ENCODE measurements at regions not wholly inside any gene's neighbourhood (a gene's known extent, or its start where the extent isn't known, plus 50 kb on each side); places are given as distances from the start of the nearest gene placed in this dataset.

GRCh38 chr10:44799966-44800365 lies 111.2 kb upstream of the TMEM72 start:
- Histone ChIP-seq H3K27ac (ENCODE audit: low read depth, low read length) (no peak overlapping the region), H3K9ac (ENCODE audit: low read length) (no peak overlapping the region), H3K36me3 (ENCODE audit: insufficient read depth, low read length) (no peaks in the 10 kb centered on the region), H3K9me3 (ENCODE audit: low read length) (no peaks in the 10 kb centered on the region), H3K4me3 (ENCODE audit: low read depth in 1 of 2, low read length in 2 of 2) (no peak overlapping the region), H3K27me3 (ENCODE audit: control insufficient read depth in 1 of 2, insufficient read depth in 2 of 2, low read length in 2 of 2) (no peaks in the 10 kb centered on the region), H3K4me1 (ENCODE audit: insufficient read depth, low read length) (peaks cover 16% of the 10 kb centered on the region)

- Histone ChIP-seq H3K36me3 (ENCODE audit: insufficient read depth, low read length) (no peaks in the 10 kb centered on the region), H3K4me1 (ENCODE audit: insufficient read depth, low read length) (peaks cover 21% of the 10 kb centered on the region), H3K4me3 (ENCODE audit: low read depth in 1 of 2, low read length in 2 of 2) (no peak overlapping the region), H3K27me3 (ENCODE audit: control insufficient read depth in 1 of 2, insufficient read depth in 2 of 2, low read length in 2 of 2) (no peaks in the 10 kb centered on the region), H3K9me3 (ENCODE audit: low read length) (no peaks in the 10 kb centered on the region), H3K27ac (ENCODE audit: low read depth, low read length) (no peak overlapping the region), H3K9ac (ENCODE audit: low read length) (no peak overlapping the region)
Measured at GRCh38 chr10:44801383-44802327, 109.5 kb upstream of the TMEM72 start.

- Histone ChIP-seq H3K27ac (ENCODE audit: low read depth, low read length) (no peak overlapping the region), H3K27me3 (ENCODE audit: control insufficient read depth in 1 of 2, insufficient read depth in 2 of 2, low read length in 2 of 2) (no peaks in the 10 kb centered on the region), H3K9me3 (ENCODE audit: low read length) (no peaks in the 10 kb centered on the region)
Measured at GRCh38 chr10:44803862-44804261, 107.3 kb upstream of the TMEM72 start.

GRCh38 chr10:44804661-44805060 lies 106.5 kb upstream of the TMEM72 start:
- Histone ChIP-seq H3K9ac (ENCODE audit: low read length) (no peak overlapping the region), H3K36me3 (ENCODE audit: insufficient read depth, low read length) (no peaks in the 10 kb centered on the region), H3K4me3 (ENCODE audit: low read depth in 1 of 2, low read length in 2 of 2) (no peak overlapping the region), H3K27ac (ENCODE audit: low read depth, low read length) (no peak overlapping the region), H3K27me3 (ENCODE audit: control insufficient read depth in 1 of 2, insufficient read depth in 2 of 2, low read length in 2 of 2) (no peaks in the 10 kb centered on the region), H3K4me1 (ENCODE audit: insufficient read depth, low read length) (peaks cover 21% of the 10 kb centered on the region), H3K9me3 (ENCODE audit: low read length) (no peaks in the 10 kb centered on the region)

More at GRCh38 chr10:44803862-44804261, 107.3 kb upstream of the TMEM72 start:
- H3K4me1 ChIP-seq (ENCODE audit: insufficient read depth, low read length) = peaks cover 21% of the 10 kb centered on the region
- no peaks in the 10 kb centered on the region for H3K36me3 ChIP-seq (ENCODE audit: insufficient read depth, low read length)
- H3K4me3 ChIP-seq (ENCODE audit: low read depth in 1 of 2, low read length in 2 of 2) = no peak overlapping the region
- no peak overlapping the region for H3K9ac ChIP-seq (ENCODE audit: low read length)

- no peaks in the 10 kb centered on the region for H3K27me3 ChIP-seq (ENCODE audit: control insufficient read depth in 1 of 2, insufficient read depth in 2 of 2, low read length in 2 of 2)
- no peaks in the 10 kb centered on the region for H3K9me3 ChIP-seq (ENCODE audit: low read length)
- H3K36me3 ChIP-seq (ENCODE audit: insufficient read depth, low read length) = no peaks in the 10 kb centered on the region
- no peak overlapping the region for H3K4me3 ChIP-seq (ENCODE audit: low read depth in 1 of 2, low read length in 2 of 2)
- no peak overlapping the region for H3K27ac ChIP-seq (ENCODE audit: low read depth, low read length)
- H3K4me1 ChIP-seq (ENCODE audit: insufficient read depth, low read length) = peaks cover 21% of the 10 kb centered on the region
- no peak overlapping the region for H3K9ac ChIP-seq (ENCODE audit: low read length)
Measured at GRCh38 chr10:44805466-44806210, 105.5 kb upstream of the TMEM72 start.

- Histone ChIP-seq H3K4me1 (ENCODE audit: insufficient read depth, low read length) (peaks cover 17% of the 10 kb centered on the region), H3K4me3 (ENCODE audit: low read depth in 1 of 2, low read length in 2 of 2) (no peak overlapping the region), H3K9me3 (ENCODE audit: low read length) (no peaks in the 10 kb centered on the region), H3K27ac (ENCODE audit: low read depth, low read length) (no peak overlapping the region), H3K27me3 (ENCODE audit: control insufficient read depth in 1 of 2, insufficient read depth in 2 of 2, low read length in 2 of 2) (no peaks in the 10 kb centered on the region), H3K36me3 (ENCODE audit: insufficient read depth, low read length) (no peaks in the 10 kb centered on the region), H3K9ac (ENCODE audit: low read length) (no peak overlapping the region)
Measured at GRCh38 chr10:44806950-44807349, 104.2 kb upstream of the TMEM72 start.

GRCh38 chr10:44807451-44807850 lies 103.7 kb upstream of the TMEM72 start:
- no peaks in the 10 kb centered on the region for H3K9me3 ChIP-seq (ENCODE audit: low read length)
- H3K27ac ChIP-seq (ENCODE audit: low read depth, low read length) = no peak overlapping the region
- no peak overlapping the region for H3K9ac ChIP-seq (ENCODE audit: low read length)
- H3K36me3 ChIP-seq (ENCODE audit: insufficient read depth, low read length) = no peaks in the 10 kb centered on the region
- H3K27me3 ChIP-seq (ENCODE audit: control insufficient read depth in 1 of 2, insufficient read depth in 2 of 2, low read length in 2 of 2) = no peaks in the 10 kb centered on the region
- H3K4me3 ChIP-seq (ENCODE audit: low read depth in 1 of 2, low read length in 2 of 2) = no peak overlapping the region
- peaks cover 16% of the 10 kb centered on the region for H3K4me1 ChIP-seq (ENCODE audit: insufficient read depth, low read length)

GRCh38 chr10:44809647-44810046 lies 101.5 kb upstream of the TMEM72 start:
- no peak overlapping the region for H3K27ac ChIP-seq (ENCODE audit: low read depth, low read length)
- peaks cover 4% of the 10 kb centered on the region for H3K4me1 ChIP-seq (ENCODE audit: insufficient read depth, low read length)
- H3K9me3 ChIP-seq (ENCODE audit: low read length) = no peaks in the 10 kb centered on the region
- no peaks in the 10 kb centered on the region for H3K27me3 ChIP-seq (ENCODE audit: control insufficient read depth in 1 of 2, insufficient read depth in 2 of 2, low read length in 2 of 2)
- no peak overlapping the region for H3K9ac ChIP-seq (ENCODE audit: low read length)
- no peak overlapping the region for H3K4me3 ChIP-seq (ENCODE audit: low read depth in 1 of 2, low read length in 2 of 2)
- no peaks in the 10 kb centered on the region for H3K36me3 ChIP-seq (ENCODE audit: insufficient read depth, low read length)

- Histone ChIP-seq H3K9me3 (ENCODE audit: low read length) (no peaks in the 10 kb centered on the region), H3K4me3 (ENCODE audit: low read depth in 1 of 2, low read length in 2 of 2) (no peak overlapping the region), H3K9ac (ENCODE audit: low read length) (no peak overlapping the region), H3K4me1 (ENCODE audit: insufficient read depth, low read length) (peaks cover under 1% of the 10 kb centered on the region), H3K27me3 (ENCODE audit: control insufficient read depth in 1 of 2, insufficient read depth in 2 of 2, low read length in 2 of 2) (no peaks in the 10 kb centered on the region), H3K27ac (ENCODE audit: low read depth, low read length) (no peak overlapping the region), H3K36me3 (ENCODE audit: insufficient read depth, low read length) (no peaks in the 10 kb centered on the region)
Measured at GRCh38 chr10:44811072-44811471, 100.1 kb upstream of the TMEM72 start.

- Histone ChIP-seq H3K27ac (ENCODE audit: low read depth, low read length) (no peak overlapping the region), H3K27me3 (ENCODE audit: control insufficient read depth in 1 of 2, insufficient read depth in 2 of 2, low read length in 2 of 2) (no peaks in the 10 kb centered on the region), H3K9me3 (ENCODE audit: low read length) (no peaks in the 10 kb centered on the region), H3K9ac (ENCODE audit: low read length) (no peak overlapping the region), H3K36me3 (ENCODE audit: insufficient read depth, low read length) (no peaks in the 10 kb centered on the region), H3K4me3 (ENCODE audit: low read depth in 1 of 2, low read length in 2 of 2) (no peak overlapping the region), H3K4me1 (ENCODE audit: insufficient read depth, low read length) (no peaks in the 10 kb centered on the region)
Measured at GRCh38 chr10:44813201-44813600, 97.9 kb upstream of the TMEM72 start.

GRCh38 chr10:44814929-44815328 lies 96.2 kb upstream of the TMEM72 start:
- no peaks in the 10 kb centered on the region for H3K4me1 ChIP-seq (ENCODE audit: insufficient read depth, low read length)
- no peaks in the 10 kb centered on the region for H3K27me3 ChIP-seq (ENCODE audit: control insufficient read depth in 1 of 2, insufficient read depth in 2 of 2, low read length in 2 of 2)
- H3K4me3 ChIP-seq (ENCODE audit: low read depth in 1 of 2, low read length in 2 of 2) = no peak overlapping the region
- no peaks in the 10 kb centered on the region for H3K9me3 ChIP-seq (ENCODE audit: low read length)
- H3K36me3 ChIP-seq (ENCODE audit: insufficient read depth, low read length) = no peaks in the 10 kb centered on the region
- H3K9ac ChIP-seq (ENCODE audit: low read length) = no peak overlapping the region
- no peak overlapping the region for H3K27ac ChIP-seq (ENCODE audit: low read depth, low read length)

Measured in muscle layer of colon (tissue), 2 donors.